ENCODE measurements at regions not wholly inside any gene's neighbourhood (a gene's known extent, or its start where the extent isn't known, plus 50 kb on each side); places are given as distances from the start of the nearest gene placed in this dataset.

DNA sequence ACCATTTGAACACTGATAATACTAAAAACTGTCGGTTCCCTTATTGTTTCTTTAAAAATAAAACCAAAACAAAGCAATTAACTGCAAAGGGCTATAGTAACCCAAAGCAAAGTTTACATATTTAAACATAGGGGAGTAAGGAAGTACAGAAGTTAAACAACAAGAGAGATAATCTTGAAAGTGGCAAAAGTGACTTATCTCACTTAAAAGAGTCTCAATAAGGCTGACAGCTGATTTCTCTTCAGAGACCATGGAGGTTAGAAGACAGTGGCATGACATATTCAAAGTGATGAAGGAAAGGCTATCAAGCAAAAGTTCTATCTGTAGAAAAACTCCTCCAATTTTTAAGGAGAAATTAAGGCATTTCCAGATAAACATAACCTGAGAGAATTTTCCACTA is 233.5 kb upstream of the HDAC9 start:
- DNase-seq: no peak

DNA sequence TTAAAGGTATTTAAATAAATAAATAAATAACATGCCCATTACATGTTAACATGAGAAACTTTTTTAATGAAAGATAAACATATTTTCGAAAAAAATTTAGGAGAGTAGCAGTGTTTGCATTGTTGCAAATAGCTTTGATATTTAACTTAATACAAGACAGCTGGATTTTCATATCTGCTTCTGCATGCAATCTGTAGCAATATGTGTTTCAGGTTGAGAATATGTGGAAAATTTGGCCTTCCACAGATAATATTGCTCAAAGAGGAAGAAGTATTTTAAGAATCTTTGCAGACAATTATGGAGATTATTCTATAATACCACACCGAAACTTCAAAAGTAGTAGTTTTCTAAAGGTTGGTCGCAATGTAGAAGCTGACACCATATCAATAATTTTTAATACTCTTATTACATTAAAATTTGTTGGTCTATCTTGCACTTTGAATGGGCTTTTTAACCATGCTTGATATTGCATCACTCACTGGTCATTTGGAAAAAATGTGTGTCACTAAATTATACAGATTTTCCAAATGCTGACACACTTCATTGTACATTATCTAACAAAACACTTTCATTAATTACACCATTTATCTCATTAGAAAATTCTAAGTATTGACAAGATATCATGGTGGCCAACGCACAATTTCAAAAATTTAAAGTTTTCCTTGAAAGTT is 229.8 kb upstream of the HDAC9 start:
- DNase-seq: no peak

DNA sequence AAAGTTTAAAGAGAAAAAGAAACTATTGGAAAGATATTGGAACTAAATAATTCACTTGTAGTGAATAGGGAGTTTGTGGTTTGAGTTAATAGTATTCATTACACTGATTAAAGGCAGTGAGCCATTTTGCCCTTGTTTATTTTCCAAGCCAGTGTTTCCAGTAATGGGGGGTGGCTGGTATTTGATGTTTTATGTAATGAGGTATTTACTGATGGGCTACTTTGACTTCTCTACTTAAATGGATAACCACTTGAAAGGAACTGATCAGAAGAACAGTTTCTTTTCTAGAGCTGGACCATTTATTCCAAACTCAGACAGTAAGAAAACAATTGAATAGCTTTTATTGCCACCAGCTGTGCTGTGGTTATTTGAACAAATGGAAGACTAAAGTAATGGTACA is 227.0 kb upstream of the HDAC9 start:
- DNase-seq: no peak

DNA sequence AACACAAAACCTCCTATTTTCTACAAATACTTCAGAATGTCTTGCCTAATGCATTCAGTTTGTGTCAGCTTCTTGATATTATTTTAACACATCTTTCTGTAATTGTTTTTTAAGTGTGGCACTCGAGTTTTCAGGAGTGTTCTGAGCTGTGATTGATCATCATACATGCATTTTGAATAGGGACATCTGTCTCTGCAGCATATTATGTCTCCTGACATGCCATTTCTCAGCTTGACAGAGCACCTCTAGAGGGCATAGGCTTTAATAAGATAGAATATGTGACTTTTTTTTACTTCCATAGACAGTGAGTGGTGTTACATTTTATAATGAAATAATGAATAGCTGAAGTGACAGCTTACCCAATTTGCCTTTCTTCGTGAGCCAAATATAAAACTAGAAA is 219.2 kb upstream of the HDAC9 start:
- DNase-seq: no peak

DNA sequence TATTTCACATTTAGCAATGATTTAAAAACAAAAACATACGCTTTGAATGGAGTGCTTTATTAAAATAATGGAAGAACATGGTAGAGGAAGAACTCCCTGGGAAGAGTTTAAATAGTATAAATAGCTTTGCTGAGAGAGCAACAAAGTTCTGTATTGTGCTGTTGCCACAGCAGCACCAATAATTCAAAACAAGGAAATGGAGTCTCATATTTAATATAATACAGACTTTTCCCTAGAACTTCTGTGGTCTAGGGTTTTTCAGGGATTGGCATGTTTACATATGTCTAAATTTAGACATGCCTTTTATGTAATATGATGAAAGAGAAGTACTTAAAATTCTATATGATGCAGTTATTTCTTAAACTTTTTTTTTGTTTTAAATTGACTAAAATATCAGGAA is 217.2 kb upstream of the HDAC9 start:
- DNase-seq: no peak

DNA sequence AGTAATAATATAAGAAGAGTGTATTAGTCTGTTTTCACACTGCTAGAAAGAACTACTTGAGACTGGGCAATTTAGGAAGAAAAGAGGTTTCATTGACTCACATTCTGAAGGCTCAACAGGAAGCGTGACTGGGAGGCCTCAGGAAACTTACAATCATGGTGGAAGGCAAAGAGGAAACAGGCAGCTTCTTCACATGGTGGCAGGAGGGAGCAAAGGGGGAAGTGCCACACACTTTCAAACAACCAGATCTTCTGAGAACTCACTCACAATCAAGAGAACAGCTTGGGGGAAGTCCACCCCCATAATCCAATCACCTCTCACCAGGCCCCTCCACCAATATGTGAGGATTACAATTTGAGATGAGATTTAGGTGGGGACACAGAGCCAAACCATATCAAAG is 212.5 kb upstream of the HDAC9 start:
- DNase-seq: no peak

DNA sequence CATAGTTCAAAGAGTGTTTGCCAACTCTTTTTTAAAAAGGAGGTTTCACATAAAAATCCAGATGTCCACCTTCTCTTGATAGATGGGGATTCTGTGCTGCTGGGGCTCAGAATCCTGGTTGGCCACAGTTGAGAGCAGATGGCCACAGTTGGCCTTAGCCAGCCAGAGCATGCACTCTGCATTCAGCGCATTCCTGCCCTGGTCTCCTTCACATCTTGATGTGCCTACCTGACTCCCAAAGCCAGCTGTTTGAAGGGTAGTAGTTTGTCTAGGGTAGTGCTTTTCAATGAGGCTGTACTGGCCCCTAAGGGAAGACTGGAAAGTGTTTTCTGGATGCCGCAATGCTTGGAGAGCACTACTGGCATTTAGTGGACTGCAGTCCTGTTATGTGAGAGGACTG is 208.1 kb upstream of the HDAC9 start:
- DNase-seq: no peak

DNA sequence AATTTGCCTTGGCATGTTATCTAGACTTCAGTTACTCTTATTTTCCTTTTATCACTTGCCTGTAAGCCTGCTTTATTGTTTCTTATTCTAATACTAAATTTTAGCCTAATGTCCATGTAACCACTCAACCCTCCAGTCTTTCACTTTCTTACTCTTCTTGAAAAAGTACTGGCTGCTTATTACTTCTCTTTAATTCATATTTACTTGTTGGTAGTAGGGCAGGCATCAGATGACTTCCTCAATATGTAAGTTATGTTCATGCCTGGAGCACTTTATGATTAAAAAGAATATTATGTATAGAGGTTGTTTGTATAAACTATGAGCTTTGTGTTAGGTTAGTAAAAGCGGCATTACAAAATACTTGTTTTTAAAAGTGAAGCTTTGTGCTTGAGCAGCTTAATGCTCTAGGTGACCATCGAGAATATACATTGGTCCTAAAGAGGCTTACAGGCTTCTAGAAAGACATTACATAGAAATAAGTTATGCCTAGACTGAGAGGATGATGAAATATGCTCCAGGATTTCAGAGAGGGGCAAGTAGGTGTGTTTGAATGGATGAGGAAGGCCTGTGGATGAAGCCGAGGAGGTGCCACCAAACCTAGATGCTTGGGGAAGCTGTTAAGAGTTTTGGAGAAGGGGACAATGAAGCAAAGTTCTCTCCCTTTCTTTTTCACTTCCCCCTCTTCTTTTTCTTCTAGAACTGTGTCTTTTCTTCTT is 207.1 kb upstream of the HDAC9 start:
- DNase-seq: no peak

DNA sequence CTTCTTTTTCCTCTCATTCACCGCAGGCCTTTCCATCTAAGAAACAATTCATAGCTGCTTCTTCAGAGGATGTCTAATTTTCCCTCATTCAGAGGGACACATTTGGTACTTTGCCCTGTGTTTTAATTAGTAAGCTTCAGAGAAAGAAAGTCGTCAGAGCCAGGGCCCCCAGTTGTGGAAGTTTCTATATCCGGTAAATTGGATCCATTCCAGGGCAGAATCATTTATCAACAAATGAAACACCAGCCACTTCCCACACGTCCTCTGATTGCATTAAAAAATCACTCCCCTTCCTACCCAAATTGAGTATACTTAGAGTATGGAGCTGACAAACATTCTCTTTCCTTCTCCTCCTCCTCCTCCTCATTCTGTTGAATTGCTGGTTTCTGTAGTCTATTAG is 205.8 kb upstream of the HDAC9 start:
- no peak for DNase-seq

DNA sequence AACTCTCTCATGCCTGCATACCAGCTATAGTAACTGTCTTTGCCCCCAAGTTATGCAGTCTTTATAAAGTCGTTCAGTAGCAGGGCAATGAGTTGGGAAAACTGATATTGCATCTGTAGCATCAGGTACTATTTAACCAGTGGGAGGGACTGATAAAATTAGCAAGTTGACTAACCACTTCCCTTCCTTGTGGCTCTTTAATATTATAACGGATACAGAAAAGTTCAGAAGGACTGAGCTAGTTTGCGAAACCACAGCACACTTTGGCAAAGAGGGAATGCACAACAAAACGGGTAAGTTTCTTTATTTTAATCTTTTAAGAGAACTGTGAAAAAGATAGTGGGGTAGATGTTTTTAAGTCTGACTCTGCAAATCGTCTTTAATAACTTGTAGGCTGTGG is 205.3 kb upstream of the HDAC9 start:
- DNase-seq: no peak

DNA sequence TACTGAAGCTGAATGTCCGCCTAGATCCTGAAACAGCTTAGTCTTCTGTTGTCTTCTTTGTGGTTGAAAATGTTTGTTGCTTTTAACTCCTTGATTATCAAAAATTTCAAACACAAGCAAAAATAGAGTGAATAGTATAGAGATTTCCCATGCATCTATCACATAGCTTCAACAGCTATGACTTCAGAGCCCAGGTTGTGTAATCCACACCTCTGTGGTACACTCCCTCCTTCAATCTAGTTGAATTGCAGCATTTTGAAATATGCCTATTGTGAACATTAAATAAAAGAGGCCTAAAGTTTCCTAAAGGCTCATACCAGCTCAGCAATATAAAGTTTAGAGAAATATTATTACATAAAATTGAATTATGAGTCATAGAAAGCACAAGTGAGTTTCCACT is 204.7 kb upstream of the HDAC9 start:
- no peak for DNase-seq

DNA sequence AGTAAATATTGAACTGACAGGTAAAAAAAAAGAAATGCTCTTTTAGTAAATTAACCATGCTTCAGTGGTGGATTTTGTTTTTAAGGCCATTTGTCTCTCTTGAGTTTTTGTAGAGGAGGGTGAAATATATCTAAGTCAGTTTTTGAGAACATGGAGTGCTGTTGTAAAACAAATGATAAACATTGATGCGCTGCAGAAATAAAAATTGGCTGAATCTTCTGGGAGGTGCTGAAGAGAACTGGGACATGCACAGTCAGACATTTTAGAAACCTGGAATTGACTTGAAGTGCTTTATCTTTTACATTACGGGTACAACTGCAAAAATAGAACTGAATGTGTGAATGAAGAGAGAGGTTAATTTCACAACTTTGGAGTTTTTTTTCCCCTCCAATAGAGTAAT is 203.0 kb upstream of the HDAC9 start:
- DNase-seq: no peak

DNA sequence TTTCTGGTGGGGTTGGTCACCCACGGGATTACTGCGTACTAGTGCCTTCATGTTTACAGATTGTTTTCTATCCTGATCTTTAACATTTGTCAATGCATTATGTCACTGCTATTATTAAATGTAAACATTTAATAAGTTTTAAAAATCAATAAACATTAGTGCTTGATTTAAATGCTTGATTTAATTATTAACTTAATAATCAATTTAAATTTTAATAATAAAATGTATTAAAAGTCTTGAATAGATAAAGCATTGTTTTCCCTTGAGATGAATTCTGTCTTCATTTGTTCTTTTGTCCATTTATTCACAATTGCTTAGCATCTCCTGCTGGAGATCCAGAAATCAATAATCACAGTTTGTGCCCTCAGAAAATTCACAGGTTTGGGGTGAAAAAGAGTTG is 201.8 kb upstream of the HDAC9 start:
- DNase-seq: no peak

DNA sequence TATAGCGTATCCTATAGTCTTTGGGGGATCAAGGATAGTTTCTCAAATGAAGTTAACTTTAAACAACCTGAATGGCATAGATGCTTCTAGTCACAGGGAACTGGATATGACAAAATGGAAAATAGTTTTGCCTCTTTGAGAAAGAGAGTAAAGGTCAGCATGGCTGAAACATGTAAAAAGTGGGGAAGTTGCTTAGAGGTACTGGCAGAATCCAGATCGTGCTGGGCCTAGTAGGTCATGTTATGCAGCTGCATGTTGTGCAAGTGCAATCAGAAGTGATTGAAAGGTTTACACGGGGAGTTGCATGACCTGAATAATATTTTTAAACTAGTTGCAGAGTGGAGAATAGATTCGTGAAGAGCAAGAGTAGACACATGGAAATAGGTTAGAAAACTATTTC is 201.1 kb upstream of the HDAC9 start:
- DNase-seq: no peak

DNA sequence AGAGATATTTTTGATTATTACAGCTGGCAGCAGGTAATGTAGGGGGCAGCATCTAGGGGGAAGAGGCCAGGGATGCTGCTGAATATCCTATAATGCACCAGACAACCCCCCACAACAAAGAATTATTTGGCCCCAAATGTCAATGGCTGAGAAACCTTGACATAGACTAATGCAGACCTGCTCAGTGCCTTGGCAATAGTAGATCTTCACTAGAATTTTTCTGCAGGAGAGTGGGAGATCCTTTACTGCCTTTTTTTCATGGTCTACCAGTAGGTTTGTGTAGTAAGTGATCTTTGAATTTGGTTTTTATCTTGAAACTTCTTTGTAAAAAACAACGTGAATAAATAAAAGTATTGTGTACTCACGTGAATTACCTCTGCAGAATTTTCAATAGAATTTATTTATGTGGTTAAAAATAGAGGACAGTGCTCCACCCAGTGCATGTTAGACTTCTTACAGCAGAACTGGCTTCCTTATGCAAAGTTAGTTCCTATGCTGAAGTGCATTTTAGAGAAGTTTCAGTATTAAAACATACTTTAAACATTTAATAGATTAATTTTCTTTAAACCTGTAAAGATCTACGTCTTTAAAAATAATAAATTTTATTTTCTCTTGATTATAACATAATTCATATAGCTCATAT is 199.6 kb upstream of the HDAC9 start:
- DNase-seq: no peak

DNA sequence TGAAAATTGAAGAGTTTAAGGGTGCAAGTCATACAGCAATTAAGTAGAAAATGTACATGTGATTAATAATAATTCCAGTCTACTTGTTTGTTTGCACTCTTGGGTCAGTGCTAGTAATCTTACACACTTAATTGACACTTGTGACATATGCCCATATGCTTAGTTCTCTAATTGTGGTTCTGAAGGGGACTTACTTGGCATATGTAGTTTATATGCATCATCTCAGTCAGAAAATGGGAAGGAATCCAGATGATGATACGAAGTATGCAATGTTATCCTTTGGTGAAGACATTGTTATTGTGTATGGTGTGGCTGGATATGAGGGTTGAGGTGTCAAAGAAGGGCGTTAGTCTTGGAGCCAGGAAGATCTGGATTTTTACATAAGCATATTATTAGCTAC is 193.5 kb upstream of the HDAC9 start:
- no peak for DNase-seq

DNA sequence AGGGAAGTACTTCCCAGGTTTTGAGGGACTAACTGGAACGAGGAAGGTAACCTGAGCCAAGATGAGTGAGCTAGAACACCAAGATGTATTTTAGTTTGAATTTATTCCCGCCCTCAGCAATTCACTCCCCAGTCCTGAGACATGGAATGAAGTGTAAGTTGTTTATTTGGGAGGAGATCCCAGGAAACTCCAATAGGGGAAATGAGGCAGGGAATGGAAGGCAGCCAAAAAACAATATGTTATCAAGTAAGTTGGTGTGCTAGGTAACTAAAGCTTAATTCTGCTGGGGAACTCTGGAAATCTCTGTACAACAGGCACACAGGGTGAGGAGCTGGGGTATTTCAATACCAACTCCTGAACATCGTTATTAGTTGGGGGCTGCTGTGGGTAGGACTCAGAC is 189.7 kb upstream of the HDAC9 start:
- no peak for DNase-seq

DNA sequence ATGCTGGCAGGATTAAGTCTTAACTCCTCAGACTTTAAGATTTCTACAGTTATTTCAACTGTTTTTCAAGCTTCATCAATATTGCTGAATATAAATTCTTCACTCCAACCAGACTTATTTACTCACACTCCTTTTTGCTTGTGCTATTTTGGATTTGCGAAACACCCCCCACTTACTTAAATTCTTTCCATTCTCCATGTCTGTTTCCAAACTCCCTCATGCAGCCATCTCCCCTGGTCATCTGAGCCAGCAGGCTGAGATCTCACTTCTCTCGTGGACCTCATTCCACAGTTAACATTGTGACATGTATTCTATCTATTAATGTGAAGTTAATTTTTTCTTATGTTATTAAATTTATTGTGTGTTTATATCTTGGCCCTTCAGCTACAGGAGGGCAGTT is 188.9 kb upstream of the HDAC9 start:
- no peak for DNase-seq

DNA sequence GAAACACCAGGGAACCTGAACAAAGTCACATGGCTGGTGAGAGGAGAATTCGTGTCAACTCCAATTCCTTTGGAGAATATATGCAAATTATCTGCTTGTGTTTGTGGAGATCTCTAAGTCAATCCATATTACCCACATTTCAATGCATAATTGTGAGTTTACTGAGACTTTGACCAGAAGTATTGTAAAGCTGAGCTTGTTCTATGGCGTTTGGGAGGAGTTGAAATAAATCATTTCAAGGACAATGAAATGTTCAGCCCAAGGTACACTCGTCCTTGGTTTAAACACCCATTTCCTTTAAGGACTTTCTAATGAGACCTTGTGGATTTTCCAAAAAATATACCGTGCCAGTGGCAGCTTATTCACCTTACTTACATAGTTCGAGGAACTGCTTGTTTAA is 186.6 kb upstream of the HDAC9 start:
- DNase-seq: no peak

DNA sequence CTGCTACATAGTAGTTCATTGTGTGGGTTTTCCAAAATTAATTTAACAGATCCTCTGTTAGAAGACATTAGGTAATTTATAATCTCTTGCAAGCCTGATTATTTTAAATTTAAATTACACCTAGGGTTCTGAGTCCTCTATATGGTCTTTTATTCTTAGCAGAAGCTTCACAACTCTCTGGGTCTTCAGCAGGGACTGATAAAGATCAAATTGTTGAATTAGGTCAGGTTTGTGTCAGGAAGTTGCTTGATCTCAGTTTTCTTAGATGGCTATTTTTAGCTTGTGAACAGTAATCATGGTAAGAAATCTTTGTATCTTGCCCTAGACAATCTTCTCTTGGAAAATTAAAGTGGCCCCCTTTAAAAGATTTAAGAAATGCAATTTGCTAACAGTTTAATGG is 183.1 kb upstream of the HDAC9 start:
- DNase-seq: no peak

DNA sequence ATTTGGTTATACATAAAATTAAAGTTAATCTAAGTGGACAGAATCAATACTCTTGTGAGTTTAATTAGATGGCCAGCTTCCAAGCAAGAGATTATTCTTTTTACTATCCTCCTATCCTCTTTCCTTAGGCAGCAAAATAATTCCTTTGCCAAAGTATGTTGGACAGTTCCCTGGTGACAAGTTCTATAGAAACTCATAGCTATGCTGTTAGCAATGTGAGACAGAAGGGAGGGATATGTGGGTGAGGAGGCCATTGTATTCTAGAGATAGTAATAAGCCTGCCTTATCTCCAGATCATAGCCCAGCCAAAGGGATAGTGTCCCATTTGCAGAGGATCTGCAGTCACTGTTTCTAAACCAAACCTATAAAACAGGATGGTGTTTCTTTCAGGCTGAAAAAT is 181.6 kb upstream of the HDAC9 start:
- DNase-seq: no peak

DNA sequence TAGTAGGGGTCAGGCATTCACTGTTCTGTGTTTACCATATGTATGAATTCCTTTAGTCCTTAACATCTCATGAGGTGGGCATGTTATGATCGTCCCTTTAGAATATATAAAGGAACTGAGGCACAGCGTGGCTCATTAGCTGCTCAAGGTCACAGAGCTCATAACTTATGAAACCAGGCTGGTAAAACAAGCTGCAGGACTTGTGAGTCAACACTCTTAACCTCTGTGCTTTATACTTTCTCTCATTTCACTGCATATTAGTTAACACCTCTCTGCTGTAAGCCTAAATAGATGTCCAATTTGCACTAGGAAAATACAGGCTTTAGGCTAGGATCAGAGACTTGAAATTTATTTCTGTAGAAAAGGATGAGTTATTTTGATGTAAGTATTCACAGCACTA is 180.3 kb upstream of the HDAC9 start:
- DNase-seq: no peak

DNA sequence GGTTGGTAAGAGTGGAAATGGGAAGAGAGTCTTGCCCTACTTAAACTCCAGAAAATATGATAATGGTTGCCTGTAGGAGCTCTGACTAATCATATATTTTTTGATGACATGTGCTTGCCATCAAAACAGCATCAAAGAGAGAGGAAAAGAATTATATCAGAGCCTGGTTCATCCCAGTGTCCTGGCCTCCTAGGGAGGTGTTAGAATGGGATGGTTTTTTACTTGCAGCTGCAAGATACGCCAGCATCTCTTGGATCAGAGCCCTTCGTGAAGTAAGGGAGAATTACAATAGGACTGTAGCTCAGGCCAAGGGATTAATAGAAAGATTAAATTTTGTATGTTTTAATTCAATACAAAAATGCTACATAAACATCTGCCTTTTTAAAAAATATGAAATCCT is 177.6 kb upstream of the HDAC9 start:
- no peak for DNase-seq

DNA sequence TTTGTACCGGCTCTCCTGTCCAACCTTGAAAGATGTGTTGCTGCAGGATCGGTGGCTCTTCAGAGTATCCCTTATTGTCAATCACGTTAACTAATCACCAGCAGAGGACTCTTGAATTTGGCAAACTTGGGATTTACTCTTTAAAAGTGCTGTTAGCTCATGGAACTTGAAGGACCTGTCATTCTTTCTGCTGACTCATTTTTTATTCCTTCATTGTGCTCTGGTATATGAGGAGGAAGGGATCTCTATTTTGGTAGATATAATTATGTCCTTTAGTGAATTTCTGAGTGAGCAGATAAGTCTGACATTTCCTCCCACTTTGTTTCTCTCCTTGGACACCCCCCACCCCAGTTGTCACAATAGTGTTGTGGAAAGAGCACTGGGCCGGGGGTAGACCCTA is 175.1 kb upstream of the HDAC9 start:
- DNase-seq: no peak

All from stimulated activated CD4-positive, alpha-beta T cell treated with anti-CD3 and anti-CD28 coated beads, Interleukin-4, amount 100 ng/mL, for 4 hours (primary cell).